OCI-LY1 (cell line): ENCODE measurements at regions not wholly inside any gene's neighbourhood (a gene's known extent, or its start where the extent isn't known, plus 50 kb on each side); places are given as distances from the start of the nearest gene placed in this dataset.

Experiments
- H2AFZ ChIP-seq: fragments of 200-600 bp; sonication (generic), shearing (Covaris generic); 2 replicates; pipeline ENCODE4 v1.6.0; 2014; ENCODE audit warnings: antibody characterized with exemption, mild to moderate bottlenecking, low read length
- H3F3A ChIP-seq: fragments of 200-600 bp; sonication (generic), shearing (Covaris generic); 2 replicates; pipeline ENCODE4 v1.6.0; 2014; ENCODE audit warnings: mild to moderate bottlenecking, antibody characterized with exemption, low read length, moderate library complexity; ENCODE audit not compliant: insufficient read depth
- H3K27ac ChIP-seq: fragments of 200-600 bp; sonication (generic); 2 replicates; pipeline ENCODE4 v1.5.1; 2014; ENCODE audit warnings: low read length, mixed run types, mild to moderate bottlenecking, low read depth; ENCODE audit not compliant: poor library complexity, severe bottlenecking
- H3K27me3 ChIP-seq: fragments of 200-600 bp; sonication (generic); 2 replicates; pipeline ENCODE4 v1.6.0; 2014; ENCODE audit warnings: antibody characterized with exemption, mild to moderate bottlenecking, low read length, moderate library complexity; ENCODE audit not compliant: insufficient read depth
- H3K36me3 ChIP-seq: fragments of 200-600 bp; sonication (generic); 2 replicates; pipeline ENCODE4 v1.6.1; 2014; ENCODE audit warnings: mild to moderate bottlenecking, antibody characterized with exemption, low read length, moderate library complexity, mixed read lengths; ENCODE audit not compliant: insufficient read depth
- H3K4me1 ChIP-seq: fragments of 200-600 bp; sonication (generic); 2 replicates; pipeline ENCODE4 v1.5.1; 2014; ENCODE audit warnings: mild to moderate bottlenecking, low read length, moderate library complexity; ENCODE audit not compliant: insufficient read depth, severe bottlenecking
- H3K4me2 ChIP-seq: fragments of 200-600 bp; sonication (generic), shearing (Covaris generic); 2 replicates; pipeline ENCODE4 v1.6.1; 2014; ENCODE audit warnings: low read length
- H3K4me3 ChIP-seq: fragments of 200-600 bp; sonication (generic); 2 replicates; pipeline ENCODE4 v1.5.1; 2014; ENCODE audit warnings: low read length, low read depth, mild to moderate bottlenecking, mixed read lengths; ENCODE audit not compliant: poor library complexity, severe bottlenecking
- H3K79me2 ChIP-seq: fragments of 200-600 bp; shearing (Covaris generic); 2 replicates; pipeline ENCODE4 v1.6.1; 2016; ENCODE audit warnings: mixed run types, low read length, mixed read lengths; ENCODE audit not compliant: insufficient read depth
- H3K9ac ChIP-seq: fragments of 200-600 bp; sonication (generic), shearing (Covaris generic); 2 replicates; pipeline ENCODE4 v1.6.1; 2014; ENCODE audit warnings: mild to moderate bottlenecking, low read length, mixed read lengths
- H3K9me2 ChIP-seq: fragments of 200-600 bp; sonication (generic), shearing (Covaris generic); 2 replicates; pipeline ENCODE4 v1.6.1; 2014; ENCODE audit warnings: low read depth, mild to moderate bottlenecking, low read length, mixed read lengths
- H3K9me3 ChIP-seq: fragments of 200-600 bp; shearing (Covaris generic); 2 replicates; pipeline ENCODE4 v1.6.1; 2014; ENCODE audit warnings: low read length, mixed read lengths
- H4K20me1 ChIP-seq: fragments of 200-600 bp; sonication (generic), shearing (Covaris generic); 2 replicates; pipeline ENCODE4 v1.6.0; 2016; ENCODE audit warnings: mild to moderate bottlenecking, low read length; ENCODE audit not compliant: insufficient read depth
- EZH2 ChIP-seq: fragments of 200-600 bp; sonication (generic), shearing (Covaris generic); IDR thresholded peaks from 2 replicates; pipeline ENCODE4 v1.8.0; 2017; ENCODE audit warnings: borderline replicate concordance, mixed run types, mild to moderate bottlenecking, antibody characterized with exemption, low read length, moderate library complexity, mixed read lengths
- TF ChIP-seq, protein P1 (sequence below): fragments of 200-600 bp; sonication (generic), shearing (Covaris generic); IDR thresholded peaks from 2 replicates; pipeline ENCODE4 v1.5.1; 2017; ENCODE audit warnings: mild to moderate bottlenecking, antibody characterized with exemption, low read length, moderate library complexity, mixed read lengths

- no peak overlapping the region for H3K4me2 ChIP-seq
- H3K27ac ChIP-seq = no peak overlapping the region
- H2AFZ ChIP-seq = no peak overlapping the region
- 0 out of 2 replicates have a peak, but pooled peaks cover 8% of the 10 kb centered on the region for H3K9me3 ChIP-seq
- H3K27me3 ChIP-seq = no peaks in the 10 kb centered on the region
- no peaks in the 10 kb centered on the region for H4K20me1 ChIP-seq
- no peak for TF ChIP-seq EZH2
- TF ChIP-seq, protein P1, sequence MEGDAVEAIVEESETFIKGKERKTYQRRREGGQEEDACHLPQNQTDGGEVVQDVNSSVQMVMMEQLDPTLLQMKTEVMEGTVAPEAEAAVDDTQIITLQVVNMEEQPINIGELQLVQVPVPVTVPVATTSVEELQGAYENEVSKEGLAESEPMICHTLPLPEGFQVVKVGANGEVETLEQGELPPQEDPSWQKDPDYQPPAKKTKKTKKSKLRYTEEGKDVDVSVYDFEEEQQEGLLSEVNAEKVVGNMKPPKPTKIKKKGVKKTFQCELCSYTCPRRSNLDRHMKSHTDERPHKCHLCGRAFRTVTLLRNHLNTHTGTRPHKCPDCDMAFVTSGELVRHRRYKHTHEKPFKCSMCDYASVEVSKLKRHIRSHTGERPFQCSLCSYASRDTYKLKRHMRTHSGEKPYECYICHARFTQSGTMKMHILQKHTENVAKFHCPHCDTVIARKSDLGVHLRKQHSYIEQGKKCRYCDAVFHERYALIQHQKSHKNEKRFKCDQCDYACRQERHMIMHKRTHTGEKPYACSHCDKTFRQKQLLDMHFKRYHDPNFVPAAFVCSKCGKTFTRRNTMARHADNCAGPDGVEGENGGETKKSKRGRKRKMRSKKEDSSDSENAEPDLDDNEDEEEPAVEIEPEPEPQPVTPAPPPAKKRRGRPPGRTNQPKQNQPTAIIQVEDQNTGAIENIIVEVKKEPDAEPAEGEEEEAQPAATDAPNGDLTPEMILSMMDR = no peak
- no peaks in the 10 kb centered on the region for H3K9me2 ChIP-seq
- H3K4me3 ChIP-seq = no peak overlapping the region
- no peaks in the 10 kb centered on the region for H3K4me1 ChIP-seq
- no peaks in the 10 kb centered on the region for H3F3A ChIP-seq
- no peaks in the 10 kb centered on the region for H3K79me2 ChIP-seq
- H3K36me3 ChIP-seq = no peaks in the 10 kb centered on the region
- no peak overlapping the region for H3K9ac ChIP-seq
These were observed 207.4 kb upstream of the EEF2KMT start for GRCh38 chr16:5305023-5305422.

- H3K4me3 ChIP-seq = no peak overlapping the region
- no peak overlapping the region for H3K4me2 ChIP-seq
- no peaks in the 10 kb centered on the region for H3K9me2 ChIP-seq
- H3K9ac ChIP-seq = no peak overlapping the region
- no peaks in the 10 kb centered on the region for H3K79me2 ChIP-seq
- H3F3A ChIP-seq = no peaks in the 10 kb centered on the region
- no peaks in the 10 kb centered on the region for H3K4me1 ChIP-seq
- H3K27me3 ChIP-seq = no peaks in the 10 kb centered on the region
- 0 out of 2 replicates have a peak, but pooled peaks cover 8% of the 10 kb centered on the region for H3K9me3 ChIP-seq
- no peaks in the 10 kb centered on the region for H4K20me1 ChIP-seq
- no peak overlapping the region for H3K27ac ChIP-seq
- no peak overlapping the region for H2AFZ ChIP-seq
- no peaks in the 10 kb centered on the region for H3K36me3 ChIP-seq
- TF ChIP-seq, protein P1 = no peak
- TF ChIP-seq EZH2 = no peak
These were observed 204.9 kb upstream of the EEF2KMT start for GRCh38 chr16:5302372-5303114.

- H4K20me1 ChIP-seq = no peaks in the 10 kb centered on the region
- no peak overlapping the region for H3K27ac ChIP-seq
- no peaks in the 10 kb centered on the region for H3K9me2 ChIP-seq
- no peaks in the 10 kb centered on the region for H3K27me3 ChIP-seq
- TF ChIP-seq, protein P1 = no peak
- TF ChIP-seq EZH2 = no peak
- no peaks in the 10 kb centered on the region for H3K36me3 ChIP-seq
- H3K9me3 ChIP-seq = 0 out of 2 replicates have a peak, but pooled peaks cover 8% of the 10 kb centered on the region
- no peaks in the 10 kb centered on the region for H3K79me2 ChIP-seq
- no peak overlapping the region for H3K9ac ChIP-seq
- H3K4me3 ChIP-seq = no peak overlapping the region
- no peaks in the 10 kb centered on the region for H3K4me1 ChIP-seq
- H3F3A ChIP-seq = no peaks in the 10 kb centered on the region
- H2AFZ ChIP-seq = no peak overlapping the region
- H3K4me2 ChIP-seq = no peak overlapping the region
These were observed 200.6 kb upstream of the EEF2KMT start for GRCh38 chr16:5298202-5298601.
